Ascending aorta (tissue), 2 donors: ENCODE measurements at regions not wholly inside any gene's neighbourhood (a gene's known extent, or its start where the extent isn't known, plus 50 kb on each side); places are given as distances from the start of the nearest gene placed in this dataset.

ENCODE experiments used
- DNase-seq, 2 donors: peaks; one replicate each; pipeline ENCODE4 v3.0.0-alpha.2; 2019; ENCODE audit warnings: low spot score in 2 of 2
- H3K27ac ChIP-seq, 2 donors: fragments of 200-600 bp; sonication (generic); one replicate each; pipeline ENCODE4 v1.5.1; 2016 to 2017; ENCODE audit warnings: mild to moderate bottlenecking in 1 of 2
- H3K27me3 ChIP-seq: fragments of 200-600 bp; sonication (generic); one replicate; pipeline ENCODE4 v1.5.1; 2017
- H3K36me3 ChIP-seq, 2 donors: fragments of 200-600 bp; sonication (generic); one replicate each; pipeline ENCODE4 v1.5.1; 2016
- H3K4me1 ChIP-seq, 2 donors: fragments of 200-600 bp; sonication (generic); one replicate each; pipeline ENCODE4 v1.5.1; 2016 to 2017; ENCODE audit warnings: mild to moderate bottlenecking in 1 of 2
- H3K4me3 ChIP-seq, 2 donors: fragments of 200-600 bp; sonication (generic); one replicate each; pipeline ENCODE4 v1.5.1; 2016 to 2017; ENCODE audit warnings: mild to moderate bottlenecking in 1 of 2
- H3K9me3 ChIP-seq, 2 donors: fragments of 200-600 bp; sonication (generic); one replicate each; pipeline ENCODE4 v1.5.1; 2016
- intact Hi-C: fragments of 100-400 bp; cut with DNase I; formaldehyde crosslinking; loops from one replicate; pipeline ENCODE4 v1.15.1; 2023
- TF ChIP-seq, protein P1 (sequence below), 3 experiments: fragments of 200-600 bp in 2 of 3; fragments of 450-650 bp in 1 of 3; sonication (generic) in 2 of 3; IDR thresholded peaks; one replicate each; pipeline ENCODE4 v1.5.1; 2016 to 2019; ENCODE audit warnings: antibody characterized with exemption in 3 of 3, mild to moderate bottlenecking in 1 of 3, moderate library complexity in 1 of 3

DNA sequence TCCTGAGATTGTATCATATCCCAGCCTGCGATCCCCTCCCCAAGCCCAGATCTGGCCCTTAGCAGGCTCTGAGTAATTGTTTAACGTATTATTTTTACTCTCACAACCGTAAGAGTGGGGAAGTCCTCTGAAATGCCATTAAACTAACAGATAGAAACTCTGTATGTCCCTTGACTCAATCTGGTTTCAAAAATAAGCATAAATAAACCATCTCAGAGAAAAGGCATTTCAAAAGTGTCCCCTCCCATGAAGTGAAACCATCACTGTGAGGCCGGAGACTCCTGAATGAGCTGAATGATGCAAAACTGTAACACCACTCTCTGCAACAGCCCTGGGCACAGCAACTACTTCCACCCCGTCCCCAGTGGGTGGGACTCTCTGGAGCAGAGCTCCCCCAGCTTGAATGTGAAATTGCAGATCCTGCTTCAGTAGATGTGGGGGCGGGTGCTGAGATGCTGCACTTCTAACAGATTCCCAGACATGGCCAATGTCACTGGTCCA, 104.1 kb downstream of the SYF2 start:
- Histone ChIP-seq H3K4me1 (no peaks in the 10 kb centered on the region), H3K36me3 (no peaks in the 10 kb centered on the region), H3K27me3 (no peaks in the 10 kb centered on the region), H3K27ac (no peak overlapping the region), H3K4me3 (no peak overlapping the region), H3K9me3 (no peaks in the 10 kb centered on the region)
- TF ChIP-seq, protein P1, sequence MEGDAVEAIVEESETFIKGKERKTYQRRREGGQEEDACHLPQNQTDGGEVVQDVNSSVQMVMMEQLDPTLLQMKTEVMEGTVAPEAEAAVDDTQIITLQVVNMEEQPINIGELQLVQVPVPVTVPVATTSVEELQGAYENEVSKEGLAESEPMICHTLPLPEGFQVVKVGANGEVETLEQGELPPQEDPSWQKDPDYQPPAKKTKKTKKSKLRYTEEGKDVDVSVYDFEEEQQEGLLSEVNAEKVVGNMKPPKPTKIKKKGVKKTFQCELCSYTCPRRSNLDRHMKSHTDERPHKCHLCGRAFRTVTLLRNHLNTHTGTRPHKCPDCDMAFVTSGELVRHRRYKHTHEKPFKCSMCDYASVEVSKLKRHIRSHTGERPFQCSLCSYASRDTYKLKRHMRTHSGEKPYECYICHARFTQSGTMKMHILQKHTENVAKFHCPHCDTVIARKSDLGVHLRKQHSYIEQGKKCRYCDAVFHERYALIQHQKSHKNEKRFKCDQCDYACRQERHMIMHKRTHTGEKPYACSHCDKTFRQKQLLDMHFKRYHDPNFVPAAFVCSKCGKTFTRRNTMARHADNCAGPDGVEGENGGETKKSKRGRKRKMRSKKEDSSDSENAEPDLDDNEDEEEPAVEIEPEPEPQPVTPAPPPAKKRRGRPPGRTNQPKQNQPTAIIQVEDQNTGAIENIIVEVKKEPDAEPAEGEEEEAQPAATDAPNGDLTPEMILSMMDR (IDR thresholded peaks at IDR 0.05): no peak
- no peak for DNase-seq
- intact Hi-C loops: no loop called here

- no peaks in the 10 kb centered on the region for H3K27me3 ChIP-seq
- intact Hi-C loops: no loop called here
- H3K9me3 ChIP-seq: no peaks in the 10 kb centered on the region
- H3K4me1 ChIP-seq: no peaks in the 10 kb centered on the region
- no peak overlapping the region for H3K4me3 ChIP-seq
- H3K36me3 ChIP-seq: no peaks in the 10 kb centered on the region
- H3K27ac ChIP-seq: no peak overlapping the region
- DNase-seq: no peak
- TF ChIP-seq, protein P1 (IDR thresholded peaks at IDR 0.05): no peak
Measured at GRCh38 chr1:25126562-25126961, 105.7 kb downstream of the SYF2 start.

- intact Hi-C loops: no loop called here
- Histone ChIP-seq H3K9me3 (no peaks in the 10 kb centered on the region), H3K27ac (no peak overlapping the region), H3K4me3 (no peak overlapping the region), H3K36me3 (no peaks in the 10 kb centered on the region), H3K27me3 (no peaks in the 10 kb centered on the region), H3K4me1 (no peaks in the 10 kb centered on the region)
- no peak for DNase-seq
- TF ChIP-seq, protein P1 (IDR thresholded peaks at IDR 0.05): no peak
Measured at GRCh38 chr1:25123551-25123950, 108.8 kb downstream of the SYF2 start.

- no peaks in the 10 kb centered on the region for H3K9me3 ChIP-seq
- TF ChIP-seq, protein P1 (IDR thresholded peaks at IDR 0.05): no peak
- intact Hi-C loops: no loop called here
- no peaks in the 10 kb centered on the region for H3K27me3 ChIP-seq
- no peak overlapping the region for H3K27ac ChIP-seq
- no peak for DNase-seq
- H3K36me3 ChIP-seq: no peaks in the 10 kb centered on the region
- no peak overlapping the region for H3K4me3 ChIP-seq
- H3K4me1 ChIP-seq: no peaks in the 10 kb centered on the region
Measured at GRCh38 chr1:25122747-25123146, 109.6 kb downstream of the SYF2 start.

- no peak overlapping the region for H3K27ac ChIP-seq
- no peak overlapping the region for H3K4me3 ChIP-seq
- H3K27me3 ChIP-seq: no peaks in the 10 kb centered on the region
- no peaks in the 10 kb centered on the region for H3K36me3 ChIP-seq
- DNase-seq: no peak
- TF ChIP-seq, protein P1 (IDR thresholded peaks at IDR 0.05): no peak
- H3K9me3 ChIP-seq: peaks cover 0 to 8% of the 10 kb centered on the region in 2 donors
- intact Hi-C loops: no loop called here
- H3K4me1 ChIP-seq: no peaks in the 10 kb centered on the region
Measured at GRCh38 chr1:25120281-25120680, 112.0 kb downstream of the SYF2 start.

DNA sequence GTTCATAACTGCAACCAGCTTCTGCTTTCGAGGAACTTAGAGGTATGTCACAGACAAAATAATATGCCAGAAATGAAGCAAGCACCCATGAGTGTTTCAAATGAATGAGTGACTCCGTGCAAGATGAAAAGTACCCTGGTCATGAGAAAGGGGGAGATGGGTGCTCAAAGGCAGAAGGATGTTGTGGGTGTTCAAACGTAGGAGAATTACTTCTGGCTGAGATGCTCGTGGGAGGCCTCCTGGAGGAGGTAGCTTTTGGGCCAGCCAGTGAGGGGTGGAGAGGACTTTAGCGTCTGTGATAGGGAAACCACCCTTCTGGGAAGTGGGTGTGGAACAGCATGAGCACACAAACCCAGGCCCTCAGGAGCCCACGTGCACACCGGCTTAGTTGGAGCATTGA, 113.8 kb downstream of the SYF2 start:
- intact Hi-C loops: no loop called here

More for the DNA sequence above, 113.8 kb downstream of the SYF2 start:
- no peaks in the 10 kb centered on the region for H3K4me1 ChIP-seq
- no peaks in the 10 kb centered on the region for H3K27me3 ChIP-seq
- H3K4me3 ChIP-seq: no peak overlapping the region
- H3K36me3 ChIP-seq: no peaks in the 10 kb centered on the region
- no peak overlapping the region for H3K27ac ChIP-seq
- H3K9me3 ChIP-seq: peaks cover 0 to 8% of the 10 kb centered on the region in 2 donors
- TF ChIP-seq, protein P1 (IDR thresholded peaks at IDR 0.05): no peak
- no peak for DNase-seq
